Peyer's patch (tissue), 4 donors: ENCODE measurements at regions not wholly inside any gene's neighbourhood (a gene's known extent, or its start where the extent isn't known, plus 50 kb on each side); places are given as distances from the start of the nearest gene placed in this dataset.

Experiments used
- CTCF ChIP-seq, 6 experiments: fragments of 450-650 bp in 4 of 6; fragments of 200-600 bp in 2 of 6; sonication (generic) in 1 of 6; IDR thresholded peaks; one replicate each; pipeline ENCODE4 v1.5.1; 2017 to 2019; ENCODE audit warnings: antibody characterized with exemption in 6 of 6, mild to moderate bottlenecking in 3 of 6, moderate library complexity in 1 of 6
- POLR2A ChIP-seq, 2 donors: fragments of 450-650 bp; IDR thresholded peaks; one replicate each; pipeline ENCODE4 v1.5.1; 2017; ENCODE audit warnings: antibody characterized with exemption in 2 of 2, mild to moderate bottlenecking in 2 of 2, moderate library complexity in 2 of 2

GRCh38 chr9:96167011-96167410, 135.0 kb downstream of the HSD17B3 start:
- TF ChIP-seq POLR2A (IDR thresholded peaks at IDR 0.05) = no peak
- TF ChIP-seq CTCF (IDR thresholded peaks at IDR 0.05) = no peak
